GM18870 (cell line): ENCODE measurements at regions not wholly inside any gene's neighbourhood (a gene's known extent, or its start where the extent isn't known, plus 50 kb on each side); places are given as distances from the start of the nearest gene placed in this dataset.

Experiments
- ATAC-seq: cut with Tn5 transposase; IDR thresholded peaks from one replicate; pipeline ENCODE4 v1.9.1; 2021; ENCODE audit warnings: moderate library complexity; ENCODE audit not compliant: unreplicated experiment

DNA sequence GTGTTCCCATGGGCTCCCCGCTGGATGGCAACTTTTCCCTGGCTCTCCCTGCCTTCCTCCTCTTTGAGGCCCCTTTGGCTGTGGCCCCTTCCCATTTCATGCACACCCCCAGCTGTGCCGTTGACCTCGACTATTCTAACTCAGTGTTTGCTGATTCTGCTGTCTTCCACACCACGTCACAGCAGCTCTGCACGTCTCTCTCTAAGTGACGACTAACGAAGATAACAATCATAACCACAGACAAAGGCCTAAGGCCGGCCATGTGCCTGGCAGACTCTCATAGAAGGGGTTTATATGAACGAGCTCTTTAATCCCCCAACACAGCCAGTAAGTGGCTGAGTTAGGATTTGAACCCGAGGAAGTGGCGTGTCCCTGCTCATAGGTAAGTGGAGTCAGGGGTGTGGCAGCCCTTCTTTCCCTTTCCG, 151.5 kb upstream of the SHH start:
- ATAC-seq = no peak

DNA sequence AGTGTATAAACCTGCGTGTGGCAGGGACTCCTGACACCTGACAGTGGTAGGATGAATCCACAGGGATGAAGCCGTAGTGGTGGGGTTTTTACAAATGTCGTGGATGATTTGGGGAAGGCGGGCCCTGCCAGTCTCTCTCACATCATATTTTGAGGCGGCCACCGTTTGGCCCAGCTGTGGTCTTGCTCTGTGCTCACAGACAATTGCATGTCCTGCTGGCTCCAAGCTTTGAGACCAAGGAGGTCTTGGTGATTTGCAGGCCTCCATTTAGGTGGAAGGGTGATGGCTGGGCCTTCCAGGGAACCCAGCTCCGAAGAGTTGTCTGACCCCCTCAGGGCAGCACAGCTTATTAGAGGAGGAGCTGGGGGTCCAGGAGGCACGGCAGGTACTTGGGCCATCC, 151.1 kb upstream of the SHH start:
- no peak for ATAC-seq

DNA sequence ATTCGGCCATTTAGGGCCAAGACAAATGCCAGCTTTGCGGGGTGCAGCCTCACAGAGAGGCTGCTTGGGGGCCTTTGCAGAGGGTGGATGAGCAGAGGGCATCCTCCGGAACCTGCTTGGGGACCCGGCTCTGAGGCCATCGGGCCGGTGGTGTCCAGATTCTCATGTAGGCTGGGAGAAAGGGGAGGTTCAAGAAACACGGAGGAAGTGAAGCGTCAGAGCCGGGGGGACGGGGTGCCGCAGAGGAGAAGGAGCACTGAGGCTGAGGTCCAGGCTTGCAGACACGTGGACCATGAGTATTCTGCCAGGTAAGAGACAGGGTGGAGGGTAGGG, 150.7 kb upstream of the SHH start:
- ATAC-seq = no peak

DNA sequence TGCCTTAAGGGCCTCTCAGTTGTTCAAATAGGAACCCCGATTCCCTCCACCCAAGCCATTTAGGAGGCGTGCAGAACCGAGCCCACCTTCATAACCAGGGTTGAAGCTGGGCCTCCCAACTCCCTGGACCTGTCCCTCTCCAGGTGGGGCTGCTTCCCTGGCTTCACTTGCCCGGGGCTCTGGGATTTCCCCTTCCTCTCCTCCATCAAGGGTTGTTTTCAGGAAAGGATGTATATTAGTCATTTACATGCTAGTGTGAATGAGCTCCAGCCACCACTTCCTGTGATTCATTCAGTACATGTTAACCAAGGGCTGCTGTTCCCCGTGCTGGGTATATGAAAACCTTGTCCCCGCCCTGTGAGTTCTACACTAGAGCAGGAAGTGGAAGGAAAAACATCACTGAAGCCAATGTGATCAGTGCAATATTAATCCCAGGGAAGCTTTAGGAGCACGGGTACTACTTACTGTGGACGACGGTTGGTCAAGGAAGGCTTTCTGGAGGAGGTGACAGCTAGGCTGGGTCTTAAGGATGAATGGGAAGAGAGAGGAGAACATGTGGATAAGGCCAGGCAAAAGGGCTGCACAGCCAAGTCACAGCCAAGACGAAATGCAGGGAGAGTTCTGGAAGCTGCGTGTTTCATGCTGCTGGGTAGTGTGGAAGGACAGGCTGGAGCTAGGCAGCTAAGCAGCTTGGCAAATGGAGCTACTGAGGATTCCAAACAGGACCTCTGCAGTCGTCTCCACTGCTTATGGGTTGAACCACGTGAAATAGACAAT, 150.1 kb upstream of the SHH start:
- no peak for ATAC-seq

DNA sequence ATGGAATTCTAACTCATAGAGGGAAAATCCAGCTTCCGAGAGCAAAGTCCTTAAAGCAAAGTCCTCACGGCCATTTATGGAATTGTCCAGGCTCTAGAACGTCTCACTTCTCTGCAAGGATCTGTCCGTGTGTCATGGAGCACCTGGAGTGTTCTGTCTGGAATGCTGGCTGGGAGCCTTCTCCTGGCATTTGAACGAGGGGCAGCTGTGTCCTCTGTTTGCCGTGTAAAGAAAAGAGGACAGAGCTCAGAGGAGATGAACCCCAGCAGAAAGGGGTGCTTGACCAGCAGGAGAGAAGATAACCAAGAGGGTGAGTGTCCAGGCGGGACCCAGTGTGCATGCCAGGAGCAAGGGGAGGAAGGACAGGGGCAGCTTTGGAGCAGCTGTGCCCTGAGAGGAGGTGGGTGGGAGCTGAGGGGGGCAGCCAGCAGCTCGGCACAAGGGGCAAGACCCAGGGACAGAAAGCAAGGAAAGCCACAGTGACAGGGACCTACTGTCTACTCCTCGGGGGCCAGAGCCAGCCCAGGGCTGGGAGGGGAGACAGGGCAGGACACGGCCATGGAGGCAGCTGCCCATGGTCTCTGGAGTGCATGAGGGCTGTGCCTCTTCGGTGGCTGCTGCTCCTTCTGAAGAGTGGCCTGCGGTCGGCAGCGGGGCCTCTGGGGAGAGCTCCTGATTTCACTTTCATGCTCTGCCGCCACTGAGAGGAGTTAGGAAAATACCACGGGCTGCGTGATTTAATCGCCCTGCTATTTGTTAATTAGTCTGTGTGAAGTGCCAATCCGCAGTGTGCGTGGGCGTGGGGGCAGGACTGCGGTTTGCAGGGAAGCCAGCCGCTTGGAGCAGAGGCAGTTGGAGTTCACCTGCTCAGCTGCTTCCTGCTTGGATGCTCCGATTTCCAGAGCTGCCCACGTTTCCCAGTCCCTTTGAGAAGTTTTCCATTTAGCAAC, 149.3 kb upstream of the SHH start:
- ATAC-seq = no peak

DNA sequence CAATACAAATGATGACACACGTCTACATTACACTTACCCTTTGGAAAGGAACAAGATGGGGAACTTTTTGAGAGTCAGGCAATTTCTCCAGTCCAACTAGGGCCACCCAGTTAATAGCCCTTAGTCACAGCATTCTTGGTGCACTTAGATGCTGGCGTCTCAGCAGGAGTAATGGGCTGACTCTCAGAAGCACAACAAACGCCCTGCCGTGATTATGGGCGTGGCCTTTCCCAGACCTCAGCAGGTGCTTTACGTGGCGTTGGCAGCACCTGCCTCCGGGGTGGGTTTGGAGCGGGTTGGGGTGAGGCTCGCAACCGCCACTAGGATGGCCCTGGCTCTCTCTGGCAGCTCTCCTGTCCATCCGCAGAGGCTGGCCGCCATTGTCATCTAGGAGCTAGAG, 147.6 kb upstream of the SHH start:
- no peak for ATAC-seq

DNA sequence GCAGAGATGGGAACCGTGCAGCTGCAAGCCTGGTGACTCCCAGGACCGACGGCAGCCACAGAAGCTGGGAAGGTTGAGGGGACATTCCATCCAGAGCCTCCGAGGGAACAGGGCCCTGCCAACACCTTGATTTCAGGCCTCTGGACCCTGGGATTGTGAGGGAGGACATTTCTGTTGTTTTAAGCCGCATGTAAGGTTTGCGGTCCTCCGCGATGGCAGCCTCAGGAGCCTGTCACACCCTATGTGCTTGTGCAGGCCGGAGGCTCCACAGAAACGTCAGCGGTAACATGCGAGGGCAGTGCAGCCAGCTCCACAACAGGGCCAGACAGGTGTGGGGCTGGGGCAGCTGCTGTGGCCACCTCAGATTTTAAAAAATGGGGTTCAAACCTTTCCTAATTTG, 144.7 kb upstream of the SHH start:
- no peak for ATAC-seq

DNA sequence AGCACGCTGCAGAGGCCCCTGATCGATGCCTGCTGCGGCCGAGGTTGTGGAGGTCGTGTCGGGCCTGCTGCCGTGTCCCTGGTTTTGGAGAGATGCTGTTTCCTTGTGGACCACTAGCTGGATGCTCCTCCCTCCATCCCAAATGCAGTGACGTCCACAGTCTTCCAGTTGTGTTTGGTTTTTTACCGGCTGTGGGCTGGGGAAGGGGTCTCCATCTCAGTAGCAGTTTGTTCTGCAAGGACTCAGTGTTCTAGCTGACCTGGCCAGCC, 143.0 kb upstream of the SHH start:
- ATAC-seq = no peak

DNA sequence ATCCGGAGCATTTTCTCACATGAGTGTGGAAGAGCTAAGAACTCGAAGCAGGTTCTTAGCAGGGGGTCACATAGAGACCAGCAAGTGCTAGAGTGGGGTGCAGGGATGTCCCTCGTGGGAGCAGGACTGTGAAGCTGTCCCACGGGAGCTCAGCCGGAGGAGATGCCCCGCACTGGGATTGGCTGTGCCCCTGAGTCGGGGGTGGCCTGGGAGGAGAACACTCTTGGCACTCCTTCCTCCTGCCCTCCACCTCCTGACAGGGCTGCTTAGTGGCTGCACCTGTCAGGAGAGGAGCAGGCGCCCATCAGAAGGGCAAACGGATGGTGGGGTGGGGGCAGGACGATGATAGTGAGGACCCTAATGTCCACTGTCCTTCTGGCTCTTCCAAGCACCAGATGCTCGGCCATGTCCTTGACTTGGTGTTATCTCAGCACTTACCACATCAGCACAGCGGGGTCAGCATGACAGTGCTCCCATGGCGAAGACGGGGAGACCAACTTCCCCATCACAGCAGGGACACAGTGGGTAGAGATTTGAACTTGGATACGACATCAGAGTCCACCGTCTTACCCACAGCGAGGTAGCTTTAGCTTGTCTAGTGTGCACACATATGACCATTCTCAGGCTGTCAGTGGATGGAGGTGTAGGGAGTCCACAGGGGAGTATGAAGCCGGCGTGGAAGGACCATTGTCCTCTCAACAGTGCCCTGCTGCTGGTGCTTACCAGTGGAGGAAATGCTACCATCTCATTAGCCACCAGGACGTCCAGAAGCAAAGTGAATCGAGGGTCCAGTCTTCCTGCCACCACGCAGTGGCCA, 142.5 kb upstream of the SHH start:
- ATAC-seq = no peak

DNA sequence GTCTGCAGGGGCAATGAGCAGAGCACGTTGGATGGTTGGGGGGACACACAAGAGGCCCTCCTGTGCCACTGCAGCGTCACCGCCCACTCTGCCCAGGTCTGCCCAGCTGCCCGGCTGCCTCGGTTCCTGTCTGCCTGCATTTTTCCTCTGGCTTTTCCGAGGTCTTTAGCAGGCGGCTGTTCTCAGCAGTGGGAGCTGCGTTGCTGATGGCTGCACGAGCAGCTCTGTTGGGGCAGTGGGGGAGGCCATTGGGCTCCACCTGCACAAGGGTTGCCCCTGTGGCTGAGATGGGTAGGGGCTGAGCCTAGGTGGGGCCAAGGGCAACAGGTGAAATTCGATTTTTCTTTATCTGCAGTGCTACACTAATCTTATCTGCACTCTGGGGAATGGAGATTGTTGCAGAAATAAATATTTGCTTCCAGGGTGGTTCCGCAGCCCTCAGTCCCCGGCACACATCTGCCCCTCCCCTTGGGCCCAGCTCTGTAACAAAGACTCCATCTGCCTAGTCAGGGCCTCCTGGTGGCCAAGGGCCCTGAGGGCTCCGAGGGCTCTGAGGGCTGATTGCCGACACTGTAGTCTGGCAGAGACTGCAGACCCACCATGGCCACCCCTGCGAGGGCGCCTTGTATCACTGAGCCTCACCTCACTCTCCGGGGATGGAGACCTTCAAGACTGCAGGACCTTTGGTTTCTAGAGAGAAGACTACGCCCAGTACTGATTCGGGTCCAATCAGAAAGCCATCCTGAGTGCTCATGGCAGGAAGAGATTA, 141.7 kb upstream of the SHH start:
- ATAC-seq = no peak

DNA sequence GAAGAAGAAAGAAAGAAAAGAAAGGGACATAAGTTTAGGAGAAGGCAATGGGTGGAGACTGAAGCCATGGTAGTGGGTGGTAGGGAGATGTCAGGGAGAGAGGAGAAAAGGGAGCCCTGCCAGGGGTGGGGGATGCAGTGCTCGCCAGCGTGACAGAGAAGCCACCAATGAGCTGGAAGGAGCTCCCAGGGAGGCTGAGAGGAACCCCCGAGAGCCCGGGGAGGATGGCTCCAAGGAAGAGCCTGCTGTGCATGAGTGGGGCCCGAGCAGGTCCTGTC, 141.2 kb upstream of the SHH start:
- ATAC-seq = no peak

DNA sequence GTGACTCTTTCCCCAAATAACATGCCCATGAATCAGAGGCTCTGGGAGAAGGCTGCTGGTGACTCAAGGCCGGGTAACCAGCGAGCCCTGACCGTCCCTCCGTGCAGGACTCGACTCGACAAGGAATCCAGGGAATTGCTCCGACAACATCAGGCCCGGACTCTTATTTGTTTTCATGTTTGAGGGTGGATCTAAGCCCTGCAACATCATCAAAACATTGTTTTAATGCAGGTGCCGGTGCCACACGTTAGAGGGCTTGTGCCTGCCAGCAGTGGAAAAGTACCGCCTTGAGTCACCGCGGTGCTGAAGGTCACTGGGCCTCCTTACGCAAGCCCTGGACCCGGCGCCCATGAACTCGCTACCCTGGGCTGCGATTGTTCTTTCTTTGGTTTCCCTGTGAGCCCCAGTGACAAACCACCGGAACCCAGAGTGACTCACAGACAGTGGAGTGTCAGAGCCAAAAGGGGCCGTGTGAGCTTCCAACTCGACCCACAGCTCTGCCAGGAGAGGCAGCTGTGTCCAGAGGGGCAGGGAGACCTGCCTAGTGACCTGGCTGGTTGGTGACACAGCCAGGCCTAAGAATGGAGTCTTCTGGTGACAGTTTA, 139.4 kb upstream of the SHH start:
- no peak for ATAC-seq

DNA sequence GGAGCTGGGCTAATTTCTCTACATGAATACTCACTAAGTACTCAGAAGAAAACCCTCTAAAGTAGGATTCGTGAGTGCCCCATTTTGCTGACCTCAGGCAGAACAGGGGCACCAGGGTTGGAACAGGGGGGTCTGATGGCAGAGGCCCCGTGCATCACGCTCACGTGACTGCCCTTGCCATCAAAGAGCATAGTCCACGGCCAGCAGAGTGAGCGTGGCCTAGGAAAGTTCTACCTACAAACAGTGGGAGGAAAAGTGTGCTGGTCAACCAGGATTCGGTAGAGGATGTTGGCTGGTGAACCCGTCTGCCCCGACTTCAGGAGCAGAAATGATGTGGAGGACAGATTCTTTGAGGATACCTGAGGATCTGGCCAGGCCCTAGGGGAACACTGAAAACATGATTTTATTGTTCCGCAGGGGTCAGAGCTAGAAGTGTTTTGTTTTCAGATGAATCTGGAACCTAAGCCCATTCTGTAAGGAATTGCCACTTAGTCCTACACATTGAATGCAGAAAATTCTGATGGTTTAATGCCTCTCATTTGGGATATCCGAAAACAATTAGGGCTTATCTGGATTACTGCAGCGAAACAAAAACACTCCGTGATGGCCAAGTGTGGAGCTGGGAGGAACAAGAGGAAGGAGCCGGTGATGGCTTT, 138.8 kb upstream of the SHH start:
- ATAC-seq = no peak

DNA sequence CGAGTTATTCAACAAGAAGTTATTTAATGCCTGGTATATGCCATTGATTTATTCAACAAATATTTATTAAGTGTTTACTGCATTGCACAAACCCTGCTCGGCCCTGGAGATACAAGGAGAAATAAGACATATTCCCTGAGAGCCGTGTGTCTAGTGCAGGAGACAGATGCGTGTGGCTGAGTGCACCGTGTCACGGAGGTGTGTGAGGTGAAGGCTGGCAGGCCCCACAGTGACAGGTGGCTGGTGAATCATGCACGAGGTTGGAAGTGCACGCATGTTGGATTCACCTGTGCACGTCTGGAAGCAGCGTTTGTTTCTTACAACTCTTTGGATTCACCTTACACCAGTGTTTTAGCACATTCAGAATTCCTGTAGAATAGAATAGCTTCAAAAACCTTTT, 136.6 kb upstream of the SHH start:
- no peak for ATAC-seq

DNA sequence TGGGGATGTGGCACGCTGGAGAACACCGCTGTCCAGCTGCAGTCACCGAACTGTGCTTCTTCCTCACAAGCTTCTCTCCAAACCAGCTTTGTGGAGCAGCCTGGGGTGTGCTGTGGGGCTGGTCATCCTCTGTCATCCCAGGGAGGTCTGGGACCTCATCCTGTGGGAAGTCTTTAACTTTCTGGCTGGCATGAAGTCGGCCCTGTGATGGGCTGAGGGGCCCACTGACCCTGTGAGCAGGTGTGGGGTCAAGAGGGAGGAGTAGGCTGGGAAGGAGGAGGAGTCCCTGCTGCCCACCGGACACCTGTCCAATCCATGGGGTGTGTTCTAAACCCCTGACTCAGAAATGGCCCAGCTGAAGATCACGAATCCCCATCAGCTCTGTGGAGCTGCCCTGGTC, 136.2 kb upstream of the SHH start:
- ATAC-seq = no peak

DNA sequence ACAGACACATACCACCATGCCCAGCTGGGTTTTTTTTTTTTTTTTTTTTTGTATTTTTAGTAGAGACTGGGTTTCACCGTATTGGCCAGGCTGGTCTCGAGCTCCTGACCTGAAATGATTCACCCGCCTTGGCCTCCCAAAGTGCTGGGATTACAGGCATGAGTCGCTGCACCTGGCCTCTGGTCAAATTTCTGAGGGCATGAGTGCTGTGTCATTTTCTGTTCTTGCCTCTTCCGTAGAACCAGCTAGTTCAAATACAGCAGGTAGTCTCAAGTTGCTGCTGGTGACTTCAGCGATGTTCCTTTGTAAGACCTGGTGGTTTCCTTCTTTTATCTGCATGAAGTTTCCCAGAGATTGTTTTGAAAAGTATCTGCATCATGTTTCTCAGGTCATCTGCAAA, 134.8 kb upstream of the SHH start:
- no peak for ATAC-seq

DNA sequence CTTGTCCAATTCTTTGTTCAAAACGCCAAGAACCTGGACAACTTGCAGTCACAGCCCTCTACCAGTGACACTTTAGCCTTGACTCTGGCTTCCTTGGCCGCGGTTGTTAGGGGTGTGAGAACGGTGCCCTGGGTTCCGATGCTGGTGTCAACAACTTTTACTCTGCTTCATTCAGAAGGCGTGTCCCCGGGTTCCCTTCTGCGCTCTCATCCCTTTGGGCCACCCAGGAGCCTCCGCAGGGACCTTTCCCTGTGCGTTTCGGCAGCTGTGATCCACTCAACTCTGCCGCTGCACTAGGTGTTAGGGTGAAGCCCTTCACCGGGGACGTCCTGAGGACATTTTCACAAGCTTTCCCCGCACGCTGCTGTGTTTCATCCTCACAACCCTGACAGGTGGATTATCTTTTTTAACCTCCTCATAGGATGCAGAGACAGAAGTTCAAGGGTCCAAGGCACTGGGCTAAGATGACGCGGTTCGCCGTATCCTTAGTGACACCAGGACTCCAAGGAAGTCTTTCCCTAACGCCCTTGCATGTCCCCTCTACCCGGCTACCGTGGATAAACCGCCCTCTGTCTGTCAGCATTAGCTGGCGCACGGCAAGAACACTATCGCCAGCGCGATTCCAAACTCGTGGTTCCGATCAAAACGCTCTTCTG, 133.5 kb upstream of the SHH start:
- ATAC-seq = no peak

DNA sequence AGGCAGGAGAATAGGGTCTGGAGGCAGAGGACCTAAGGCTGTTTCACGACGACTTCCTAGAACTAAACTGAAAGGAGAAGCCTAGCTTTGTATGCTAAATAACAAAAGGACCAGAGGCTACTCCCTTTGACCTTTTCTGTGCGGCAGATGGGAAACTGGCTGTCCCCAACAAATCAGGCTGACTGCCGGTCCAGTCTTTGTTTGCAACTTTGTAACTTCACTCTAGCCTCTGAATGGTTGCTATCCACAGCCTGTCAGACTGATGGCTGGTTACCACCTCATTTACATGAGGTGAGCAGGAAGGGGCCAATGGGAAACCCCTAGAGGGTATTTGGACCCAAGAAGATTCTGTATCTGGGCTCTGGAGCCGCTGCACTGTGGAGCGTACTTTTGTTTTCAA, 132.6 kb upstream of the SHH start:
- no peak for ATAC-seq

DNA sequence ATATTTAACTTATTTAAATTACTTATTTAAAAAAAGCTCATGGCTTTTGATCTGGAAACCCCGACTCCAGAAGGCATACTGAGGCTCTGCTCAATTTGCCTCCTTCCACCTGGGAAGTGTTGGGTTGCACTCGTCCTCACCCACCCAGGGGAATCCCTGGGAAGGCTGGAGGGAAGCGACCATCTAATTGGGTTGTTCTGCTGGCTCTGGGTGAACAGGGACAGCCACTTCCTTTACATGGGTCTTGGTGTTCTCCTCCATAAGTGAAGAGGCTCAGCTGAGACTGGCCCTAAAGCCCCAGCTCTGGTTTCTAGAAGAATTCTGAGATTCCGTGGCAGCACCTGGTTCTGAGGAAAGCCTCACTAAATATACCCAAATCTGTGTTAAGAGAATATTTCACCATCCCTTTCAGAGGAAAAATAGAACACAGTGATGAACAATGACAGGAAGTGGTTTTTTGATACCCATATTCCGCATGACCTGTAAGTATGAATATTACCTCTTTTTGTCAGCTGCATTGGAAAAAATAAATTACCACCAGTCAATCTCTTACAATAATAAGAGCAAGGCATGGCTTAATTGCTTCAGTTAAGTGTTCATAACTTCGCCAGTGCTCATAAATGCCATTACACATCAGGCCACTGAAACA, 131.1 kb upstream of the SHH start:
- ATAC-seq = no peak
